Upper lobe of left lung (tissue), 6 donors: ENCODE measurements at regions not wholly inside any gene's neighbourhood (a gene's known extent, or its start where the extent isn't known, plus 50 kb on each side); places are given as distances from the start of the nearest gene placed in this dataset.

Experiments used
- ATAC-seq, 2 donors: fragments of 200-7000 bp; cut with Tn5 transposase; one replicate each; pipeline ENCODE4 v1.9.1; 2022; ENCODE audit warnings: mild to moderate bottlenecking in 2 of 2, moderate library complexity in 2 of 2; ENCODE audit not compliant: low FRiP score in 2 of 2
- DNase-seq, 2 donors: peaks; one replicate each; pipeline ENCODE4 v3.0.0-alpha.2; 2019 to 2020
- H3K27ac ChIP-seq, 4 donors: fragments of 200-600 bp; sonication (generic); one replicate each; pipeline ENCODE4 v1.5.1; 2016 to 2019
- H3K27me3 ChIP-seq, 4 donors: fragments of 200-600 bp; sonication (generic); one replicate each; pipeline ENCODE4 v1.5.1; 2017 to 2019
- H3K36me3 ChIP-seq, 4 donors: fragments of 200-600 bp; sonication (generic); one replicate each; pipeline ENCODE4 v1.5.1; 2016 to 2019
- H3K4me1 ChIP-seq, 4 donors: fragments of 200-600 bp; sonication (generic); one replicate each; pipeline ENCODE4 v1.5.1; 2018 to 2019
- H3K4me3 ChIP-seq, 4 donors: fragments of 200-600 bp; sonication (generic); one replicate each; pipeline ENCODE4 v1.5.1; 2017 to 2019; ENCODE audit warnings: mild to moderate bottlenecking in 2 of 4, moderate library complexity in 1 of 4
- H3K9me3 ChIP-seq, 4 donors: fragments of 200-600 bp; sonication (generic); one replicate each; pipeline ENCODE4 v1.5.1; 2018 to 2019
- CTCF ChIP-seq, 6 experiments: fragments of 450-650 bp in 4 of 6; fragments of 200-600 bp in 2 of 6; sonication (generic) in 2 of 6; IDR thresholded peaks; one replicate each; pipeline ENCODE4 v1.5.1; 2016 to 2019; ENCODE audit warnings: antibody characterized with exemption in 6 of 6
- EP300 ChIP-seq, 4 donors: sonication (generic); formaldehyde crosslinking; IDR thresholded peaks; one replicate each; pipeline ENCODE4 v1.5.1; 2017; ENCODE audit warnings: antibody characterized with exemption in 4 of 4, control low read depth in 2 of 4
- POLR2A ChIP-seq, 4 donors: fragments of 450-650 bp; IDR thresholded peaks; one replicate each; pipeline ENCODE4 v1.5.1; 2016 to 2017; ENCODE audit warnings: antibody characterized with exemption in 4 of 4, mild to moderate bottlenecking in 2 of 4
- POLR2AphosphoS5 ChIP-seq, 2 donors: sonication (generic); formaldehyde crosslinking; IDR thresholded peaks; one replicate each; pipeline ENCODE4 v1.5.1; 2017; ENCODE audit warnings: antibody characterized with exemption in 2 of 2
- WGBS, 2 donors: methylation state at CpG; one replicate each; pipeline ENCODE4 v1.1.5; 2017 to 2018; 5-methylcytosine and 5-hydroxymethylcytosine counted together
- donor health status: DM: no; HTN: no; CAD: no; lungs with moderate emphysema.
- donor health status: DM: no; HTN: yes; CAD: no; lungs with severe emphysema.

GRCh38 chr6:100980949-100981348, 99.8 kb upstream of the ASCC3 start:
- H3K27ac ChIP-seq, result no peak overlapping the region
- TF ChIP-seq CTCF (IDR thresholded peaks at IDR 0.05), result no peak
- H3K9me3 ChIP-seq, result peaks cover 0 to 3% (median 0%) of the 10 kb centered on the region in 4 donors
- H3K27me3 ChIP-seq, result no peaks in the 10 kb centered on the region
- ATAC-seq, result no peak
- 84 to 87% methylated on average over 1 of the region's 1 CpG for WGBS, 2 donors
- no peaks in the 10 kb centered on the region for H3K4me1 ChIP-seq
- no peaks in the 10 kb centered on the region for H3K36me3 ChIP-seq
- DNase-seq, result no peak
- no peak overlapping the region for H3K4me3 ChIP-seq

GRCh38 chr6:100986921-100987320, 105.8 kb upstream of the ASCC3 start:
- no peak overlapping the region for H3K4me3 ChIP-seq
- no peaks in the 10 kb centered on the region for H3K27me3 ChIP-seq
- ATAC-seq, result no peak
- no peak overlapping the region for H3K27ac ChIP-seq
- DNase-seq, result no peak
- H3K9me3 ChIP-seq, result peaks cover 0 to 3% (median 0%) of the 10 kb centered on the region in 4 donors
- WGBS, 2 donors, result 73 to 83% methylated on average over 1 of the region's 1 CpG
- H3K36me3 ChIP-seq, result no peaks in the 10 kb centered on the region
- H3K4me1 ChIP-seq, result no peaks in the 10 kb centered on the region
- TF ChIP-seq CTCF (IDR thresholded peaks at IDR 0.05) (no peak), POLR2AphosphoS5 (IDR thresholded peaks at IDR 0.05) (no peak)

DNA sequence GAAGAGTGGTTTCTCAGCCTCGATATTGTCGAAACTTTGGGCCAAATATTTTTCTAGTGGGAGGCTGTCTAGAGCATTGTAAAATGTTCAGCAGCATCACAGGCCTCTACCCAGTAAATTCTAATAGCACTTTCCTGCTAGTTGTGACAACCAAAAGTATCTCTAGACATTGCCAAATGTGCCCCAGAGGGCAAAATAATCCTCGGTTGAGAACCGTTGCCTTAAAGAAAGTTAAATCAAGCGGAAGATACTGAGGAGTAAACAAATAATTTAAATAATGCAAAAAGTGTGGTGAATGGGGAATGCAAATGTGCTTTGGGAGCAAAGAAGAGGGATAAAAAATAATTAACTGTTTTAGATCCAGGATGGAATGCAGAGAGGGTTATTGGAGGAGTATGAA, 106.4 kb upstream of the ASCC3 start:
- WGBS, 2 donors, result 85 to 89% methylated on average over 5 of the region's 5 CpGs
- H3K27ac ChIP-seq, result no peak overlapping the region
- TF ChIP-seq CTCF (IDR thresholded peaks at IDR 0.05) (no peak), POLR2AphosphoS5 (IDR thresholded peaks at IDR 0.05) (no peak), EP300 (IDR thresholded peaks at IDR 0.05) (no peak), POLR2A (IDR thresholded peaks at IDR 0.05) (no peak)
- ATAC-seq (no peak), DNase-seq (no peak)
- H3K4me1 ChIP-seq, result no peaks in the 10 kb centered on the region
- no peak overlapping the region for H3K4me3 ChIP-seq
- no peaks in the 10 kb centered on the region for H3K27me3 ChIP-seq
- no peaks in the 10 kb centered on the region for H3K36me3 ChIP-seq
- H3K9me3 ChIP-seq, result peaks cover 0 to 3% (median 0%) of the 10 kb centered on the region in 4 donors

DNA sequence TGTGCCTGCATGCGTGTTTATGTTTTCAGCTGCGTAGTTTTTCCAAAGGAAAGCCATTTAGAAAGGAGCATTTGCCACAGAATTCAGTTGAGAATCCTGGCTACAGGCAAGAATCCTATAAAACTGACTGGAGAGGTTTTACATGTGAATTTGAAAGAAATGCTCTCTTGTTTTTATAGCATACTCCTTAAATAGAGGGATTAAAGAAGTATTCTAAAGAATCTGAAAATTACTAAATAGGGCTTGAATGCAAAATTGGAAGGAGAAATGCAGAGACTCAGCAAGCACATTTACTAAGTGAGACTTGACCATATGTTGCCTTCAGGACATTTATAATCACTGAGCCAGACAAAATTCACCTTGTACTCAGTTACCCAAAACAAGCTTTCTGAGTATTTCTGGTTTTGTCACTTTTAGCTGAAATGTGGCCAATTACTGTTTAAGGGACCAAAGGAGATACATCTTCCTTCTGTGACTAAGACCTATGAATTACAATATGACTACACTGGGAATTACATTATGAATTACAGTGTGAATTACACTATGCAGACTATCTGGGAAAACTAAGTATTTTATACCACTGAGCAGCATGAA, 107.4 kb upstream of the ASCC3 start:
- no peak for DNase-seq
- H3K4me3 ChIP-seq, result no peak overlapping the region
- H3K27me3 ChIP-seq, result no peaks in the 10 kb centered on the region
- peaks cover 0 to 3% (median 0%) of the 10 kb centered on the region in 4 donors for H3K9me3 ChIP-seq
- no peak for TF ChIP-seq EP300 (IDR thresholded peaks at IDR 0.05)
- TF ChIP-seq CTCF (IDR thresholded peaks at IDR 0.05), result no peak
- TF ChIP-seq POLR2A (IDR thresholded peaks at IDR 0.05), result no peak
- no peak for TF ChIP-seq POLR2AphosphoS5 (IDR thresholded peaks at IDR 0.05)
- 83 to 91% methylated on average over 2 of the region's 2 CpGs for WGBS, 2 donors
- no peak overlapping the region for H3K27ac ChIP-seq
- ATAC-seq, result no peak
- no peaks in the 10 kb centered on the region for H3K36me3 ChIP-seq
- H3K4me1 ChIP-seq, result no peaks in the 10 kb centered on the region

DNA sequence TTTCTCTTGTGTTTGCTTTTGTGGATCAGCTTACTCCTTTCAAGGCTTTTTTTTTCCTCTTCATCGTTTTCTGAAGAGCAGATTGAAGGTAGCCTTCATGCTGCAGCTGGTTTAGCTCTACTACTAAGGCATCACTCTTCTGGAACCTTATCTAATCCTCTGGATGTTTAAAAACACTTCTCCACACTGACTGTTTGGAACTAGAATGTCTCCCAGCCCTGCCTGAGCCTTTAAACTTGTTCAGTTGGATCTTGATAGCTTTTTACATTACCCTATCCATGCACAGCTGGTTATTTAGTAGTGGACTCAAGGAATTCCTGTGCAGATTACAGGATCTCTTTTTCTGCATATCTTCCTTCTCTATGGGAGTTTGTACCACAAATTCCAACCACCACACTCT, 108.9 kb upstream of the ASCC3 start:
- Histone ChIP-seq H3K27me3 (no peaks in the 10 kb centered on the region), H3K4me1 (no peaks in the 10 kb centered on the region), H3K36me3 (no peaks in the 10 kb centered on the region), H3K27ac (no peak overlapping the region), H3K9me3 (no peaks in the 10 kb centered on the region), H3K4me3 (no peak overlapping the region)
- no peak for TF ChIP-seq POLR2A (IDR thresholded peaks at IDR 0.05)
- no peak for TF ChIP-seq CTCF (IDR thresholded peaks at IDR 0.05)
- no peak for TF ChIP-seq EP300 (IDR thresholded peaks at IDR 0.05)
- TF ChIP-seq POLR2AphosphoS5 (IDR thresholded peaks at IDR 0.05), result no peak
- DNase-seq (no peak), ATAC-seq (no peak)
- 10 to 13% methylated on average over 1 of the region's 1 CpG for WGBS, 2 donors
